Stimulated activated CD4-positive, alpha-beta T cell treated with anti-CD3 and anti-CD28 coated beads, Interleukin-15, amount 100 ng/mL, for 24 hours (primary cell): ENCODE measurements at regions not wholly inside any gene's neighbourhood (a gene's known extent, or its start where the extent isn't known, plus 50 kb on each side); places are given as distances from the start of the nearest gene placed in this dataset.
"Not testable (repeated sequence)": the region's sequence is repeated elsewhere in the genome, so short reads cannot be mapped to it uniquely, and the experiment has no call there.

ENCODE experiments used
- DNase-seq: peaks from one replicate; pipeline ENCODE4 v3.0.0-alpha.2; 2020

DNA sequence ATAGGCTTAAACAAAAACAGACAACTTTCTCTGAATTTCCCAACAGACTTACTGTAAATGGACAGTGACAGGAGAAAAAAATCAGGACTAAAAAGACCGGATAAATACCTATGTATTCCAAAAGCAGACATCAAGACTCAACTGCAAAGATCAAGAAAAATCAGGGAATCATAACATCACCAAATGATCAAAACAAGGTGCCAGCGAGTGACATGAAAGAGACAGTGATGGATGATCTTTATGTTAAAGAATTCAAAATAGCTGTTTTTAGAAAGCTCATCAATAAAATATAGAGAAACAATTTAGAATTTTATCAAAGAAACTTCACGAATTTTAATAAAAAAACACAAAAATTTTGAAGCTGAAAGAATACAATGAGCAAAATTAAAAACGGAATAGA, 952.5 kb upstream of the ATXN7L3B start:
- DNase-seq: no peak

DNA sequence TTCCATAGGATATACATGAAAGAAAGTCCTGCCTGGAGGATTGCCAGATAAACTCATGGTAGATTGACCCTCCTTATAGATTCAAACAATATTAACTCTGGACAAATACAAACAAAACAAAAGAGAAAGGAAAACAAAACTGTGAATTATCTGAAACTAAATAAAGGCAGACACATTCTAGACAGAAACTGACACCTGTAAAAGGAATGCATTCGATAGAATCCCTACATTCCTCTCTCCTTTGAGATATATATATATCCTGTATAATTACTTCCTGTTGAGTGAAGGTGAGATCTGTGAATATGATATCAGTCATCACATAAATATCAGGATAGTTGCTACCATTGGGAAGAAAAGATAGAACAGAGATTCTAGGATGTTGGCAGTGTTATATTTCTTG, 948.4 kb upstream of the ATXN7L3B start:
- no peak for DNase-seq

DNA sequence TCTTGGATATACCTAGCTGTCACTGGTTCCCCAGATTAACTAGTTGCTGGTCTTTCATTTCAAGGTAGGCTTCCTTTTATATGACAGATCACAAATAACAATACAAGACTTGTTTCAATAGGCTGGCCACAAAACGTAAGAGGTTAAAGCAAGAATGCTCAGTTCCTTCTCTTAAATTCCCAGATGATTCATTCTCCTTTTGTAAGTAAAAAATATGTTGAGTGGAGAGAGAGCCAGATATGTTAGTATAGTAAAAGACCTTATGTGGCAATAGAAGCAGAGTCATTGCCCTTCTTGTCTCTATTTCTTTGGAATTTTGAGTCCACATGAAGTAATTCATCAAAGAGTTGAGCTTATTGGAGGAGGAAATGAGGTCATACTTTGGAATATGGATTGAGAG, 939.0 kb upstream of the ATXN7L3B start:
- no peak for DNase-seq

DNA sequence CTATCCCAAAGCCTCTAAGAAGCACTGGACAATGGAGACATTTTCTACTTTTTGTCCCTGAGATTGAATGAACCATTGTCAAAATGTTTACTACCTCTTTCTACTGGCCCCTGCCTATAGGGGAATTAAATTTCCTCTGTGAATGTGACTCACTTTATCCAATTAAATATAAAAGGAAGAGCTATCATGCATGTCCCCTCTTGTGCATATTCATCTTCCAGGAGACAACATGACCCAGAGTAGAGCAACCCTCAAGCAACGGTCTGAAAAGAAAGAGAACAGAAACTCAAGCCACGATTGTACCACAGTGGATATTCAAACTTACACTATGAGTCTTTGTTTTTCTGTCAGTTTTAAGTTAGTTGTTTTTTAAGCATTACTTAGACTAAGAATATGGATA, 938.4 kb upstream of the ATXN7L3B start:
- no peak for DNase-seq

DNA sequence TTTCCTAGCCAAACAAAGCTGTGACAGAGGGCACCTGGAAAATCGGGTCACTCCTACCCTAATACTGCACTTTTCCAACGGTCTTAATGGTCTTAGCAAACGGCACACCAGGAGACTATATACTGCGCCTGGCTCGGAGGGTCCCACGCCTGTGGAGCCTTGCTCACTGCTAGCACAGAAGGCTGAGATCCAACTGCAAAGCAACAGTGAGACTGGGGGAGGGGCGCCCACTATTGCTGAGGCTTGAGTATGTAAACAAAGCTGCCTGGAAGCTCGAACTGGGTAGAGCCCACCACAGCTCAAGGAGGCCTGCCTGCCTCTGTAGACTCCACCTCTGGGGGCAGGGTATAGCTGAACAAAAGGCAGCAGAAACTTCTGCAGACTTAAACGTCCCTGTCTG, 931.7 kb upstream of the ATXN7L3B start:
- DNase-seq: not testable (repeated sequence)

DNA sequence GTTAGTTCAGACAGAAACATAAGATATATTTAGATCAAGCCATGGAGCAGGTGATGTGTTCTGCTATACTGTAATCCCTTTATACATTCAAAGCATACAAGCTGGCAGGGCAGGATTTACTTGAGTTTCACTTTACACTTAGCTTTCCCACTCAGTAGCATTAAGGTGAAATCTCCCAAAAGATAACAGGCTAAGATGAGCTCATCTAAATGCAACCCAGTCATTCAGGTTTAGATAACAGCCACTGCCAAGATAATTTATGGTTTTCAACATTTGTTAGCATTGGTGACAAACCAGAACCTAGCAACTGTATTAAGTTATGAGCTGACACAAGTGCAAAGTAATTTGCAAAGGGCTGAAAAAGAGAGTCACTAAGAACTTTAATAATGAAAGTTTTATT, 925.1 kb upstream of the ATXN7L3B start:
- no peak for DNase-seq

DNA sequence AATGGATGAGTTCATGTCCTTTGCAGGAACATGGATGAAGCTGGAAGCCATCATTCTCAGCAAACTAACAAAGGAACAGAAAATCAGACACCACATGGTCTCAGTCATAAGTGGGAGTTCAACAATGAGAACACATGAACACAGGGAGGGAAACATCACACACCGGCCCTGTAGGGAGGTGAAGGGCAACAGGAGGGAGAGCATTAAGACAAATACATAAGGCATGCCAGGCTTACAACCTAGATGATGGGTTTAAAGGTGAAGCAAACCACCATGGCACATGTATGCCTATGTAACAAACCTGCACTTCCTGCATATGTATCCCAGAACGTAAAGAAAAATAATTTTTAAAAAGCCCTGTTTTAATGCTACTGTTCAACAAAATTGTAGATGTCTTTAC, 914.2 kb upstream of the ATXN7L3B start:
- DNase-seq: no peak

DNA sequence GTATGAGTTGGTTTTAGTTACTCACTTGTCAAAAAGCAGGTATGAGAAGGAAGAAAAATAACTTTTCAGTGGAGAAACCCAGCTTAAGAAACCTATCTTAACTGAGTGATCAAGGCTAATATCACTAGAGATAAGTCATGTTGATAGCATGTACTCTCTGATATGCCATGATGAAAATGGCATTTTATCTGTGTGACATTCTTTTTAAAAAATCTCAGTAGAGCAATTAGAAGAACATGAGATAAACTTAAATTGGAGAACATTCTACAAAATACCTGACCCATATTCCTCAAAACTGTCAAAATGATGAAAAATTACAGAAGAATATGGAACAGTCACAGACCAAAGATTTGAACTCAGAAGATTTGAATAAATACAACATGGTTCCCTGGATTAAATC, 912.4 kb upstream of the ATXN7L3B start:
- DNase-seq: no peak

DNA sequence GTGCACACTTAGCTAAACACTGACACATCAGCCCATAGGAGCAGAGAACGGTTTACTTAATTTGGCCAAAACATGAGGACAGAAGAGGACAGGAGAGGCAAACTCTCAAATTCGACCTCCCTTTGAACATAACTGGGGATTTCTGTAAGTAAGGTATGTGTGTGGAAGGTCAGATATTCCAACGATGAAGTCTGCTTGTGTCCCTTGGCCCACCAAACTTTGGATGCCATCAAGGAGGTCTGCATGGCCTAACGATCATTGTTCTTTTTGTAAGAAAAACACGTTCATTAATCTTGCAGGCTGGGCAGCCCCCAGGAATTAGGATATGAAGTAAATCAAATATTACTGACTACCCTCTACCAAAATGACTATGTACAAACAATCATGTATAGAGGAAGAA, 908.5 kb upstream of the ATXN7L3B start:
- DNase-seq: no peak

DNA sequence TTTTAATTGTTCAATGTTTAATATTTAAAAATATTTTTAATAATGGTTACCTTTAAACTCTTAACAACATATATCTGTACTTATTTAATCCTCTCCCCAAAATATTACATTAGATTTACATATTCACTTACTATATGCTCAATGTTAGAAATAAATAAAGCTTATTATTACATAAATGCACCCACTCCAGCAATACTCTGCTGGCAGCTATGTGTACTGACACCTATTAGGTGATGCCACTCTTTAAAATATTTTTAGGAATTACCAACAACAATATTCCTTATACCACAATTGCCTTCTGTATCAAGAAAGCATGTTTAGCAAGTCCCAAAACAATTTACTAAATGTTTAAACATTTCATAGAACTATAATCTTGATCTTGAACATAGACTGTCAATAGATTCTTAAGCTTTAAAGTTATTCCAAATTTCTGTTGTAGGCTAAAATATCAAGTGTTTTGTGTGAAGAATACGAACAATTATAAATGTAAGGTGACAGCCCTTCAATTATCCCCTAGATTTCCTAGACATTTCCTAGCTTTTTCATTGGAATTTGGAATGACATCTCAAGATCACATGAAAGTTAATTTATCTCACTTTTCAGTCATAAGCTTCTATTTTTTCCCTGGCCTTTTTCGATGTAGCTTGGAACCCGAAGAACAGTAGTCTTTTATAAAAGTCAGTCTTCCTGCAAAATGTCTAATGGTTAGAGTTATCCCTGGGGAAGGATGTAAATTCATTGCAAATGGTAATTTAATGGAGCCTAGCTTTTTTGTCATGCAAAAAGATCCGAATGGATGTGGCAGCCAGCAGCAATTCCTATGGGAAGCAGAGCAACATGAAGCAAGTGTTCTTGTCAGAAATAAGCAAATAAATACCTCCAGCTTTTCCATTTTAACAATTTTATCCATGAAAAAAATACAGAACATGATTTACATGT, 907.5 kb upstream of the ATXN7L3B start:
- no peak for DNase-seq

DNA sequence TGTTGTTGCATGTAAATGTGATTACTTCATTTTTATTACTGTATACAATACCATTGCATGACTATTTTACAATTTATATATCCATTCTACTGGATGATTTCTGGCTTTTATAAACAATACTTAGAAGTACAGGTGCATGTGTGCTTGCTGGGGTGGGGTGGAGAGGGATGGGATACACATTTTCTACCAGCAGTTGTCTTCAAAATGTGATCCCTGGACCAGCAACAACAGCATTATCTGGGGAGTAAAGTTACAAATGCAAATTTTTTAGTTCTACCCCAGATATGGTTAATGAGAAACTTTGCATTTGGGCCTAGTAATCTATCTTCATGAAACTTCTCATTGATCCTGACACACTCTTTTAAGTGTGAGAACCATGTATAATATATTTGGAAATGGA, 905.4 kb upstream of the ATXN7L3B start:
- no peak for DNase-seq

DNA sequence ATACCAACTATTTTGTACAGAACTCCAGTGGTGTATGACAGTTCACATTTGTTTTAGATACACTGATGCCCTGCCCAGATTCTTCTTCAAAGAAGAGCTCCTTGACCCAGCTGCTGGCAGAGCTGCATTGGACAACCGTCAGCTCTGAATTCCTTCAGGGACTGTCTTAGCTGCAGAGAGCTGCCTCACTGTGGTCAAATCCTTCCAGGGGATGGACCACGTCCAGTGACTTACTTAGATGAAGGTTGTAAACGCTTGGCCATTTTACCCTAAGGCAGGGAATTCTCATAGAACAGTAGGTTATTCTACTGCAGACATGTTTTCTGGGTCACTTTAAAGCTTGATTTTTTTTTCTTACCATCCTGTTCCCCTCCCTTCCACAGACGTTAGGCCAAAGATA, 905.0 kb upstream of the ATXN7L3B start:
- DNase-seq: no peak

DNA sequence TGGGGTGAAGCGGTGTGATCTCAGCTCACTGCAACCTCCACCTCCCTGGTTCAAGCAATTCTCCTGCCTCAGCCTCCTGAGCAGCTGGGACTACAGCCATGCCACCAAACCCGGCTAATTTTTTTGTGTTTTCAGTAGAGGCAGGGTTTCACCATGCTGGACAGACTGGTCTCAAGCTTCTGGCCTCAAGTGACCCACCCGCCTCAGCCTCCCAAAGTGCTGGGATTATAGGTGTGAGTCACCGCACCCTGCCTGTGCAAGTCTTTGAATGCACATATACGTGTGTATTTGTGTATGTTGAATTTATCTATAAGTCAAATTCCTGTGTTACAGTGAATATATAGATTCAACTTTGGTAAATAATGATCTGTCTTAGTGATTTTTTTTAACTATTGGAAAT, 898.2 kb upstream of the ATXN7L3B start:
- DNase-seq: not testable (repeated sequence)

DNA sequence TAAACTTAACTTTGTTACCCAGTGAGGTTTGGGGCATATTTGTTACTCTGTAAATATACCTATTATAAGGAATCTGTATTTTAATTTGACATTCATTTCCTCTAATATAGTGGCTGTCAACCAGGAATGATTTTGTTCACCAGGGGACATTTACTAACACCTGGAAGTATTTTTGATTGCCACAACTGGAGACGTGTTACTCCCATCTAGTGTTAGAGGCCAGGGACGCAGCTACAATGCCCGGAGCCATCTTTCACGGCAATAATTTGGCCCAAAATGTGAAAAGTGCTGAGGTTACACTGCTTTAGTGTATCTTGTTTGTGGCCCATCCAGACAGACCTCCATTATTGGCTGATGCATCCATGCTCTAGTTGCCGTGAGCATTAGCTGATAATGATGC, 881.3 kb upstream of the ATXN7L3B start:
- DNase-seq: no peak

DNA sequence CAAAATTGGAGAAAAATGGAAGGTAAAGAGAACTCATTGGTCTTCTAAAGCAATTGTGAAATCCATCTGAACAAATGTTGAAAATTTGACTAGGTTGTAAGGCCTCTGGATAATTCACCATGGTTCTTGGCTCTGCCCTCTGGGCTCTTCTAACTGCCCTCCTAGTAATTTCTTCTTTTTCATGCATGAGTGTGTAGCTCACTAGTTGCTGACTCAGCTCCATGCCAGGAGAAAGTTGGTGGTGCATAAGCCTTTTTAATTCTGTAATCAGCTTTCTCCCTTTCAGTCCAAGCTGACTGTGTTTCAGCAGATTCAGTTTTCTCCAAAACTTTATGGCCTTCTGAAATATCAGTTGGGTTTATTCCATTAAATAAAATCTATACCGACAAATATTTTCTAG, 877.8 kb upstream of the ATXN7L3B start:
- DNase-seq: no peak

DNA sequence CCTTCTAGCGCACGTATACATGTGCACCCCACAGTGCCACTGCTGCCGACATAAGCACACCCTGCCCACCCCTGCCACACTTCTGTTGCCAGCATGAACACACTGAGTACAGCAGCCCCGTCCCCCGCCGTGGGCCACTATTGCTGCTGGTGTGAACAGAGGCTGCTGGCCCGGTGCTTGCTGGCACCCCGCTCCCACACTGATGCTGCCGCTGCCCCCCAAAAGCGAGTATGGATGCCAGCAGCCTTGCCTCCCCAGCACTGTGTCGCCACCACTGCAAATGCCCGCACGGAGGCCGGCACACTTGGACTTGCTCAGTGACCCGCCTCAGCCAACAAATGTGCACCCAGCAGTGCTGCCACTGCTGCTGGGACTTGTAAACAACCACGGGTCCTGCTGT, 872.4 kb upstream of the ATXN7L3B start:
- DNase-seq: no peak

DNA sequence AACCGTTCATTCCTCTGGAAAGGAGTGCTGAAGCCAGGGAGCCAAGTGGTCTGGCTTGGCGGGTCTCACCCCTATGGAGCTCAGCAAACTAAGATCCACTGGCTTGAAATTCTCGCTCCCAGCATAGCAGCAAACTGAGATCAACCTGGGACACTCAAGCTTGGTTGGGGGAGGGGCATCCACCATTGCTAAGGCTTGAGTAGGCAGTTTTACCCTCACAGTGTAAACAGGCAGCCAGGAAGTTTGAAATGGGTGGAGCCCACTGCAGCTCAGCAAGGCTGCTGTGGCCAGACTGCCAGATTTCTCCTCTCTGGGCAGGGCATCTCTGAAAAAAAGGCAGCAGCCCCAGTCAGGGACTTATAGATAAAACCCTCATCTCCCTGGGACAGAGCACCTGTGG, 866.1 kb upstream of the ATXN7L3B start:
- DNase-seq: not testable (repeated sequence)

DNA sequence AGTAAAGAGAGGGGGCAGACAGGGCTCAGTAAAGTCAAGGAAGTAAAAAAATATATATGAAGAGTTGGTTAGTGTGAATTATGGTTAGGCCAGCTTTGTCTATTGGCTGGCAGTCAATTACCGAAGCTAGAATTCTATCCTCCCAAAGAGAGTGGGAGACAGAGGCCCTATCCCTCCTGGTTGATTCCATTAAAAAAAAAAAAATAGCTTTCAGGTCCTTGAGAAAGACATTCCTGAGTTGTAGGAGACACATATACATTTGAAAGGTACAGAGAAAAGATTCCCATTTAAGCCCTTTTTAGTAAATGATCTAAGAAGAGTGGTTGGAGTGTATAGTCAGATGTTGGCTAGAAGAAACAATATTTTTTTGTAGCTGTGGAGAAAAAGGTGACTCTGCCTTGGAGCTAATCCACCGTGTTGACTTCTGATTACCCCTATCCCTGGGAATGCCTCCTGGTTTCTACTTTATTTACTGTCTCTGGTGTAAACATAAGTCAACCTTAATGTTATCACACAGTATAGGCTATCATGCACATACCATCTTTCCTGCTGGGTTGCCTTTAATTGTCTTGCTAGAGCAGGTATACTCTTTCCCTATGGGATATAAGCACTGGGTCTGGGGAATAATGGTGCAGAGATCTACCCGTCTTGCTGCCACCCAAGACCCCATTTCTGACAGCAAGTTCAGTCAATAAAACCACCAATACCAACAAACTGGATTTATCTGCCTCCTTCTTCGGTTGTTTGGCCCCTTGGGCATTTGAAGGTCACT, 859.9 kb upstream of the ATXN7L3B start:
- DNase-seq: no peak

DNA sequence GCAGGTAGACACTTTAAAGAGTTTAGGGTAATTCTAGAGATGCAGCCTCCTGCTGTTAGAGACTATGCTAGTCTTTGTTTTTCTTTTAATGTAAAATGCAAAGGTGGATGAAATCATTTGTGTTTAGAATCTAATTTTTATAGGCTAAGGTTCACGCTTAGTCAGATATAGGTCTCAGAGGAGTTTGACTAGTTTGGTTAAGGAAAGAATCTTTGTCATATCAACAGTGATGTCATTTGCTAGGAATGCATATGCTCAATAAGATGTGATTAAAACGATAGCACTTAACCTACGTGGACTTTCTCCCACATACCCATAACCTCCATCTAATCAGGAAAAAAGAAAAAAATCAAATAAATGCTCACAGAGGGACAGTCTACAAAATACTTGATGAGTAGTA, 859.3 kb upstream of the ATXN7L3B start:
- no peak for DNase-seq

DNA sequence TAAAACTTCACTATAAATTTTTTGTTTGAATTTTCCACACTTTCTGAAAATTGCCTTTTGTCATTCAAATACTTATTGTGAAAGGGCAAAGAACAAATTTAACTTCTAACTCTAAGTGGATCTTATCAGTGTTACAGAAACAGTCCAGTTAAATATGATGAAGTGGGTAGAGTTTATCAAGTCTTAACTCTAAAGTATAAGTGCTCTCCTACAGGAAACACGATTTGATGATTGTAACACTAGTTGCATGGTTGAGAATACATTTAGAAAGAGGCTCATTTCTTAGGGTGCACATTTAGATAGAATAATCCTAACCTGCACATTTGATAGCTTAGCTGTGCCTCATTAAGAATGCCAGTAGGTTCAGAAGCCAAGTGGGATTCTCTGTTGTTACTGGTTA, 838.3 kb upstream of the ATXN7L3B start:
- no peak for DNase-seq

DNA sequence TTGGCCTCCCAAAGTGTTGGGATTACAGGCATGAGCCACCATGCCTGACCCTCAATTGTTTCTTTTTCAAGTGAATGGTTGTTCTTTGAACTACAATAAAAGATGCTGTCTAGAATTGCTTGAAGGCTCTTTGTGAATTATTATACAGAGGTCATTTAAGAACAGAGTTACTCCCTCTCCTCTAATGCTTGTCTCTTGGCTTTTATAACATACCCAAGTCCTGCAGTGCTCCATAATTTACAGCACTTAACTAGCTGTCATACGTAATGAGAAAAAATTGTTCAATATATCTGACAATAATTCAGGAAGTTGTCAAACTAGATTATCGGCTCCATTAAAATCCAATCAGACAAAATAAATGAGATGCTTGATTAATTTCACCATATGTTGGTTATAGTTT, 823.0 kb upstream of the ATXN7L3B start:
- DNase-seq: no peak

DNA sequence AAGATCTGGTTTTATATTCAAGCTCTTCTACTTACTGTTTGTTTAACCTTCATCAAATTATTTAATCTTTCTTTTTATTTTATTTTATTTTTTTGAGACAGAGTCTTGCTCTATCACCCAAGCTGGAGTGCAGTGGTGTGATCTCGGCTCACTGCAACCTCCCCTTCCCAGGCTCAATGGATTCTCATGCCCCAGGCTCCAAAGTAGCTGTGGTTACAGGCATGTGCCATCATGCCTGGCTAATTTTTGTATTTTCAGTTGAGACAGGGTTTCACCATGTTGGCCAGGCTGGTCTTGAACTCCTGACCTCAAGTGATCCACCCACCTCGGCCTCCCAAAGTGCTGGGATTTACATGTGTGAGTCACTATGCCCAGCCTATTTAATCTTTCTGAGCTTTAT, 821.5 kb upstream of the ATXN7L3B start:
- DNase-seq: not testable (repeated sequence)

DNA sequence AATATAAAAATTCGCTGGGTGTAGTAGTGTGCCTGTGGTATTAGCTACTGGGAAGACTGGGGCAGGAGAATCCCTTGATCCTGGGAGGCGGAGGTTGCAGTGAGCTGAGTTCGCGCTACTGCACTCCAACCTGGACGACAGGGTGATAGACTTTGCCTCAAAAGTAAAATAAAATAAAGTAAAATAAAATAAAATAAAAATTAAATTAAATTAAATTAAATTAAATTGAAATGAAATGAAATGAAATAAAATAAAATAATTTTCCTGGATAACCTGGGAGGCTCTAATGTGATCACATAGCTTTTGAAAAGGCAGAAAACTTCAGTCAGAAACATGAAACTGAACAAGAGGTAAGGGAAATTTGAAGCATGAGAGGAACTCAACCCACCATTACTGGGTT, 818.4 kb upstream of the ATXN7L3B start:
- DNase-seq: no peak

DNA sequence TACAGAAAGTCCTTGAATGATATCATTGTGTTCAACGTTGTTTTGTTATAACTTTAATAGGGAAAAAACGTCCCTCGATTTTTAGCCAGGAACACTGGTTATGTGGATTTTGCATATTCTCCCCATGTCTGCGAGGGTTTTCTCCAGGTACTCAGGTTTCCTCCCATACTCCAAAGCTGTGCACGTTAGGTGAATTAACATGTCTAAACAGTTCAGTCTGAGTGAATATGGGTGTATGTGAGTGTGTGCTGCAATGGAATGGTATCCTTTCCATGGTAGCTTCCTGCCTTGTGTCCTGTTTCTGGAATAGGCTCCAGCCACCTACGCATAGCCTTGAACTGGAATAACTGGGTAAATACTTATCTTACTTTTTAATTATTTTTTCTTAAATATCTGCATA, 810.8 kb upstream of the ATXN7L3B start:
- DNase-seq: no peak
